IMR-90 (cell line): ENCODE measurements at regions not wholly inside any gene's neighbourhood (a gene's known extent, or its start where the extent isn't known, plus 50 kb on each side); places are given as distances from the start of the nearest gene placed in this dataset.
"Not testable (repeated sequence)": the region's sequence is repeated elsewhere in the genome, so short reads cannot be mapped to it uniquely, and the experiment has no call there.

Experiments
- ATAC-seq: fragments of 200-7000 bp; cut with Tn5 transposase; 2 replicates; pipeline ENCODE4 v1.9.1; 2020; ENCODE audit warnings: low read depth, mild to moderate bottlenecking, moderate library complexity
- BruUV-seq: library from RNA; stranded (reverse); fragments of 400-500 nt; replicated peaks from 2 replicates; lab custom pipeline; 2021; lab: Mats Ljungman, UMichigan
- CTCF ChIA-PET: fragments of 300-600 bp; formaldehyde crosslinking; extraction: SDS; loops from one replicate; lab custom pipeline; 2021; ENCODE audit warnings: antibody characterized with exemption; lab: Yijun Ruan, JAX
- POLR2A ChIA-PET: fragments of 300-600 bp; sonication (Branson Sonifier 250); formaldehyde crosslinking; loops from one replicate; lab custom pipeline; 2022; ENCODE audit warnings: antibody characterized with exemption; ENCODE audit not compliant: unreplicated experiment; lab: Charles Lee
- DNase-seq: peaks from one replicate; pipeline ENCODE4 v3.0.0; 2013
- H2AFZ ChIP-seq: replicated peaks from 2 replicates; pipeline ENCODE3; 2013; ENCODE audit warnings: low read length, mild to moderate bottlenecking; ENCODE audit not compliant: poor library complexity
- H2AK5ac ChIP-seq: 2 replicates; pipeline ENCODE4 v1.6.1; 2013; ENCODE audit warnings: low read depth, low read length, inconsistent platforms
- H2AK9ac ChIP-seq: replicated peaks from 2 replicates; pipeline ENCODE3; 2013; ENCODE audit warnings: mild to moderate bottlenecking, low read depth, low read length, moderate library complexity; ENCODE audit not compliant: poor library complexity
- H2BK120ac ChIP-seq: 2 replicates; pipeline ENCODE4 v1.6.1; 2013; ENCODE audit warnings: low read depth, low read length, inconsistent platforms
- H2BK15ac ChIP-seq: 3 replicates; pipeline ENCODE4 v1.6.1; 2013; ENCODE audit warnings: low read depth, low read length, inconsistent platforms
- H2BK20ac ChIP-seq: 2 replicates; pipeline ENCODE4 v1.6.1; 2013; ENCODE audit warnings: low read depth, mild to moderate bottlenecking, inconsistent platforms, low read length, moderate library complexity
- H2BK5ac ChIP-seq: 2 replicates; pipeline ENCODE4 v1.6.1; 2013; ENCODE audit warnings: mild to moderate bottlenecking, low read depth, low read length, inconsistent platforms; ENCODE audit not compliant: poor library complexity, severe bottlenecking
- H3K14ac ChIP-seq: replicated peaks from 2 replicates; pipeline ENCODE4 v1.6.1; 2013; ENCODE audit warnings: low read depth, low read length, inconsistent platforms
- H3K18ac ChIP-seq: 2 replicates; pipeline ENCODE4 v1.6.1; 2013; ENCODE audit warnings: low read depth, low read length, control low read depth
- H3K23ac ChIP-seq: 2 replicates; pipeline ENCODE4 v1.6.1; 2013; ENCODE audit warnings: low read depth, low read length, inconsistent platforms
- H3K27ac ChIP-seq: 2 replicates; pipeline ENCODE4 v1.5.1; 2013; ENCODE audit warnings: mild to moderate bottlenecking, control low read depth, low read length; ENCODE audit not compliant: insufficient read depth
- H3K27me3 ChIP-seq: 2 replicates; pipeline ENCODE4 v1.6.1; 2013; ENCODE audit warnings: low read length; ENCODE audit not compliant: control insufficient read depth, insufficient read depth
- H3K36me3 ChIP-seq: 2 replicates; pipeline ENCODE4 v1.6.1; 2013; ENCODE audit warnings: low read length, mixed read lengths; ENCODE audit not compliant: control insufficient read depth, insufficient read depth
- H3K4ac ChIP-seq: 2 replicates; pipeline ENCODE4 v1.6.1; 2013; ENCODE audit warnings: low read depth, low read length, inconsistent platforms
- H3K4me1 ChIP-seq: 2 replicates; pipeline ENCODE4 v1.6.1; 2013; ENCODE audit warnings: low read length, mixed read lengths; ENCODE audit not compliant: control insufficient read depth, insufficient read depth
- H3K4me2 ChIP-seq: 2 replicates; pipeline ENCODE4 v1.6.1; 2013; ENCODE audit warnings: low read depth, mild to moderate bottlenecking, control low read depth, low read length, moderate library complexity
- H3K4me3 ChIP-seq: 2 replicates; pipeline ENCODE4 v1.5.1; 2013; ENCODE audit warnings: low read depth, mild to moderate bottlenecking, control low read depth, low read length, moderate library complexity; ENCODE audit not compliant: insufficient read depth
- H3K56ac ChIP-seq: 2 replicates; pipeline ENCODE4 v1.6.1; 2013; ENCODE audit warnings: low read length, inconsistent platforms; ENCODE audit not compliant: insufficient read depth; ENCODE audit errors: extremely low read depth
- H3K79me1 ChIP-seq, 2 experiments: 2 replicates each; pipeline ENCODE4 v1.6.1; 2013; ENCODE audit warnings: low read length in 2 of 2, inconsistent platforms in 1 of 2, low read depth in 1 of 2
- H3K9ac ChIP-seq: 2 replicates; pipeline ENCODE4 v1.6.1; 2013; ENCODE audit warnings: low read depth, low read length, control low read depth
- H3K9me1 ChIP-seq: 2 replicates; pipeline ENCODE4 v1.6.1; 2013; ENCODE audit warnings: low read length, inconsistent platforms; ENCODE audit not compliant: insufficient read depth
- H3K9me3 ChIP-seq: 2 replicates; pipeline ENCODE4 v1.6.1; 2013; ENCODE audit warnings: low read length; ENCODE audit not compliant: control insufficient read depth, insufficient read depth
- H4K20me1 ChIP-seq: 2 replicates; pipeline ENCODE4 v1.6.1; 2013; ENCODE audit warnings: low read length, inconsistent platforms; ENCODE audit not compliant: insufficient read depth
- H4K5ac ChIP-seq: 2 replicates; pipeline ENCODE4 v1.6.1; 2013; ENCODE audit warnings: mild to moderate bottlenecking, low read depth, low read length, control low read depth
- H4K8ac ChIP-seq, 2 experiments: 2 replicates each; pipeline ENCODE4 v1.6.1; 2013; ENCODE audit warnings: low read depth in 2 of 2, low read length in 2 of 2, control low read depth in 1 of 2, inconsistent platforms in 1 of 2
- H4K91ac ChIP-seq: 2 replicates; pipeline ENCODE4 v1.6.1; 2013; ENCODE audit warnings: low read depth, low read length, inconsistent platforms; ENCODE audit not compliant: insufficient read depth
- WGBS, 2 experiments: methylation state at CpG; one replicate each; pipeline versions ENCODE4 v1.1.5 to v1.1.7; 2013; ENCODE audit warnings: missing lambda C conversion rate in 2 of 2; ENCODE audit not compliant: insufficient read length in 1 of 2; ENCODE audit errors: extremely low coverage in 2 of 2; 5-methylcytosine and 5-hydroxymethylcytosine counted together
- dilution Hi-C: fragments of 300-500 bp; cut with HindIII; formaldehyde crosslinking; loops from one replicate; pipeline ENCODE4 v1.14.3; 2018; ENCODE audit warnings: low sequenced_read_pairs; ENCODE audit not compliant: unreplicated experiment
- in situ Hi-C: fragments of 300-500 bp; cut with MboI; formaldehyde crosslinking; loops from 3 replicates; pipeline ENCODE4 v1.14.3; 2019; ENCODE audit warnings: low sequenced_read_pairs, inconsistent platforms, mixed read lengths
- intact Hi-C: fragments of 100-400 bp; cut with micrococcal nuclease; formaldehyde crosslinking; loops from 2 replicates; pipeline ENCODE4 v1.10.0; 2022

- H3K9me3 ChIP-seq, H3K27ac ChIP-seq, H4K20me1 ChIP-seq, H3K4me2 ChIP-seq, H2BK20ac ChIP-seq, H3K4me1 ChIP-seq, H3K4me3 ChIP-seq, dilution Hi-C loops, H2BK15ac ChIP-seq, ATAC-seq, H3K27me3 ChIP-seq, H3K14ac ChIP-seq, H3K9me1 ChIP-seq, H2AFZ ChIP-seq, H3K9ac ChIP-seq, CTCF ChIA-PET, H3K56ac ChIP-seq, H3K79me1 ChIP-seq, H2BK120ac ChIP-seq, intact Hi-C loops, H2AK9ac ChIP-seq, POLR2A ChIA-PET, H2AK5ac ChIP-seq, H4K8ac ChIP-seq, DNase-seq, H4K5ac ChIP-seq, H4K91ac ChIP-seq, H3K23ac ChIP-seq, BruUV-seq, H3K4ac ChIP-seq, H2BK5ac ChIP-seq, H3K18ac ChIP-seq: not testable (repeated sequence)
- no CpG with 5 or more reads among the region's 13 CpGs for WGBS, 2 experiments
- in situ Hi-C loops = loop anchor here (25.0 kb wide), 1 partner anchor 287 kb away; no protein-coding TSS in a partner anchor
- peaks cover 38% of the 10 kb centered on the region for H3K36me3 ChIP-seq
Measured at GRCh38 chr3:195974281-195974680, 65.9 kb upstream of the TNK2 start.

GRCh38 chr3:195970873-195971272 lies 62.5 kb upstream of the TNK2 start:
- POLR2A ChIA-PET, H3K79me1 ChIP-seq, DNase-seq, H3K4ac ChIP-seq, H3K14ac ChIP-seq, H3K4me2 ChIP-seq, H4K8ac ChIP-seq, H3K9me1 ChIP-seq, dilution Hi-C loops, H3K18ac ChIP-seq, H2AK9ac ChIP-seq, H3K4me3 ChIP-seq, H4K91ac ChIP-seq, ATAC-seq, H3K27me3 ChIP-seq, H4K5ac ChIP-seq, H2AFZ ChIP-seq, H2BK20ac ChIP-seq, H2BK120ac ChIP-seq, CTCF ChIA-PET, H3K23ac ChIP-seq, H3K9me3 ChIP-seq, H3K4me1 ChIP-seq, H3K9ac ChIP-seq, H4K20me1 ChIP-seq, BruUV-seq, intact Hi-C loops, H3K27ac ChIP-seq, H3K56ac ChIP-seq, H2AK5ac ChIP-seq, H2BK5ac ChIP-seq, H2BK15ac ChIP-seq: not testable (repeated sequence)
- WGBS, 2 experiments = 96% methylated on average over 3 of the region's 9 CpGs; no CpG with 5 or more reads in 1 of the 2 experiments
- in situ Hi-C loops = loop anchor here (25.0 kb wide), 1 partner anchor 284 kb away; no protein-coding TSS in a partner anchor
- peaks cover 39% of the 10 kb centered on the region for H3K36me3 ChIP-seq
